NCI-H2196 treated with DMSO at 0.1 percent for 48 hours (cell line): ENCODE measurements at regions not wholly inside any gene's neighbourhood (a gene's known extent, or its start where the extent isn't known, plus 50 kb on each side); places are given as distances from the start of the nearest gene placed in this dataset.
"Not testable (repeated sequence)": the region's sequence is repeated elsewhere in the genome, so short reads cannot be mapped to it uniquely, and the experiment has no call there.

Experiments used
- DNase-seq: peaks from one replicate; lab custom pipeline; 2025; ENCODE audit not compliant: unreplicated experiment; lab: John Stamatoyannopoulos, UW

DNA sequence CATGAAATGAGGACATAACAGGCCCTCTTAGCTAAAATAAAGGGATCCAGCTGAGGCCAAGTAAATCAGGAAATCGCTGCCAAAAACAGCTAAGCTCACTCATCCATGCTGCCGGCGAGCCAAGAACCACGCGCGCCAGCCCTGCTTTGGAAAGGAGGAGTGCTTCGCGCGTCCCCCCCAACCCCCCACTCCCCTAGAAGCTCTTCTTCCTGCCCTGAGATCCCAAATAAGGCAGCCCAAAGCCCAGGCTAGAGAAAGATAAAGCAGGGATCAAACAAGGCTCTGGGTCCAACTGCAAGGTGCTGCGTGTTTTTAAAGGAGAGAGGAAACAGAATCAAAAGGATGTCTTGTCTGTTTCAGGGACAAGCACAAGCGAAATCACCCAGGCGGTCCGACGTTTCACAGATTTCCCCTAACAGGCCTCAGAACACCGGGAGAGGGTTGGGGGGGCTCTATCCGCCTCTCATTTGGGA lies 168.3 kb upstream of the AUTS2 start:
- peak; percentile 52 for DNase-seq

DNA sequence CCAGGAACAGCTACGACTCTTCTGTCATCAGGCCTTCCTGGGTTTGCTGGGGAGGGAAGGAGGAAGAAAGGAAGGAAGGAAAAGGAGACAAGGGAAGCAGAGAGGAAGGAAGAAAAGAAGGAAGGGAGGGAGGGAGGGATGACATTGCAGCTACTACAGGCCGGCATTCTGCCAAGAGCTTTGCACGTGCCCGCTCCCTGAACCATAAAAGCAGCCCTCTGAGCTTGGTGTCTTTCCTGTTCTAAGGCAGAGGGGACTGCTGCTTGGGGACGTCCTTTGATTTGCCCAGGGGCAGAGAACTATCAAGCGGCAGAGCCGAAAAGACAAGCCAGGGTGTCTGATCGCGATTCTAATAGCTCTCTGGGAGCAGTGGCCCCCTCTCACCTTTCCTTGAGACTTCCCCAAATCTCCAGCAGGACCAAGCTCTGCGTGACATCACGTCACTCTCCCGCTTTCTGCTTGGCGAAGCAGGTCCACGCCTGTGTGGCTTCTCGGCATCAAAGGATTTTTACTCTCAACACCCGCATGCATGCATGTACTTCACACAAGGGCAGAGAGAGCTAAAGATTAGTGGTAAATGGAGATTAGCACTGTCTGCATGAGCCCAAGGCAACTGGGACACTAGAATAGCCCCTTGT lies 167.8 kb upstream of the AUTS2 start:
- DNase-seq: peak; percentile 23

DNA sequence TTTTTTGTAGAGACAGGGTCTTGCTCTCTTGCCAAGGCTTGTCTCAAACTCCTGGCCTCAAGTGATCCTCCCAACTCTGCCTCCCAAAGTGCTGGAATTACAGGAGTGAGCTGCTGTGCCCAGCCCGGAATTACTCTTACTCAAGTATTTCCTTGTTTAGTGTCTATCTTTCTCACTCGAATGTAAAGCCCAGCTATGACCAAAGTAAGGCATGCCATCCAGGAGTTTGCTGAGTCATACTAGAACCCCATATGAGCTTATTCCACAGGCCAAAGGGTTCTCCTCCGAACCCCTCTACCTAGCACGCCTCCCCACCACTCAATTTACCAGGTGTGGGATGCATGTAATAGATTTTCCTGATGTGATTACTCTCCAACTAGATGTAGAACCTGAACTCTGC lies 166.6 kb upstream of the AUTS2 start:
- no peak for DNase-seq

DNA sequence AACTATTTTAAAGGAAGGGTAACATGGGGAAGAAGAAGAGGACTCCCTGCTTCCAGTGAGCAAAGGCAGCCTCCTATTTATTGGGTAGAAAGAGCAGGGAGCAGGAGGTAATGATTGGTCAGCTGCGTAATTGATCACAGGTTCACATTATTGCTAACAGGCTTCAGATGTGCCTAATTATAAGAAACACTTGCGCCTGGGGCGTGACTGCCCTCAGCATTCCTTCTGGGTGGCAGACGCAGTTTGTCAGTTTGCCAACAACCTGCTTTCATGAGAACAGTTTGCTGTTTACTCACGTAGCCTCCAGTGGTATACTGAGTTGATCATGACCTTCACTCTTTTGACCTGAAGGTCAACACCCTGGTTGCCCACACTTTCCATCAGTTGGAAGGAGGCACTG lies 166.0 kb upstream of the AUTS2 start:
- DNase-seq: not testable (repeated sequence)

DNA sequence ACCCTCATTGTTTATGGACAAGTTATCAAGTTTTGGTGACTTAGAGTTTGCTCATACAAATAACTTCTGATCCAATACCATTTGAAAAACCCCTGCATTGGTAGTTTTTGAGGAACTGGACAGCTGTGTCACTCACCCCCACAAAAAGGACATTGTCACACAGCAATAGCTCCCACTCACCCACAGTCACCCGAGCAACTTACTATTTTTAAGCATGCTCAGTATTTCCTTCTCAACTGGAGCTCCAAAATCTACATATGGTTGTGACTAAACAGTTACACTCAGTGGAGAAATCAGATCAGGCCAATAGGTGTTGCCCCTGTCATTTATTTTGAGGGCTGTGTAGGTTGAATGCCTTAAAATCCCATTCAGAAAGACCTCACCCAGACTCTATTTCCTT lies 165.2 kb upstream of the AUTS2 start:
- DNase-seq: no peak

DNA sequence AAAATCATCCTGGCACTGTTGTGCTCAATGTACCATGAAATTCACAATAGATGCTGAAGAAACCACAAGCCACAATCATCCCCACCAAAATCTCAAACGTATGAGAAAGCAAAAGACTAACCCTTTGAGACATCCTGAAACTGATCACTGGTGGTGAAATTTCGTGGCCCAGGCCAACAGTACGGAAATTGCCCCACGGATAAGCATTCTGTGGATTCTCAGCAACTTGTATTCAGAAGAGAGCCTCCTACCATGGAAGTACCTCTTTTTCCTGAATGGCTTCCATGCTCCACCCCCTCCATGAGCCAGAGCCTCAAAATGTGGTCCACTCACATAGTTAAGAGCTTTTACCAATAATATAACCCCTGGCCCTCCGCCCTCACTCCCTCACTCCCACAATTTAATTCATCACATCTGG lies 163.9 kb upstream of the AUTS2 start:
- DNase-seq: no peak

DNA sequence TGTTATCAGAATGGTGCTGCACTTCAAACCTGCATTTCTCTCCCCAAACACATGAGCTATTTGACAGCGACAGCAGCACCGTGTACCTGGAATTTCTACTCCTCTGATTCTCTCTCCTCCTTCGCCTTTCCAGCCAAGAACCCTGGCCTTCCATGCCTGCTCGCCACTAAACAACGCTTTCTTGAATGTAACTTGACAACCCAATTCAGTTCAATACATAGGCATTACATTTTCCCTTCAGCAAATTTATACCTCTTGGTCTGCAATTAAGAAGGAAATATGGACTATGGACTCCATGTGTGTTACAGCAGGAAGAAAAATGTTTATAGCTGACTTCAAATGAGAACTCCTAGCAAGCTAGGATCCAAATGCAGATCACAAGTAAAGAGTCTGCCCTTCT lies 162.6 kb upstream of the AUTS2 start:
- DNase-seq: no peak

DNA sequence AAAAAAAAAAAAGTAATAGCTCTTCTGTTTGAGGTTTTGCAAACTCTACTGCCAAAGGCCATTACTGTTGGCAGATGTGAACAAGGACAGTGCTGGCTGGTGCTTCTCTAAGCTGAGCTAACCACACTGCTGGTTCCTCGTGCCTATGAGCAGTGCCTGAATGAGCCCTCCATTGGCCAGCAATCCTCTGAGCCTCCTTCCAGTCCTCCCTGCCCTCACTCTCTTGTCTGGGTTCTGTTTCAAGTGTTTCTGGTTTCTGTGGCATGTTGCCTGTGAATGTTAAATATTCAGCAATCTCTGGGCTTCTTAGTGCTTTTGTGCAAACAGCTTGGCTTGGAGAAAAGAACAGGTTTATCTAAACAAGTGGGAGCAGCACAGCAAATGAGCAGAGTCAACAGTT lies 161.3 kb upstream of the AUTS2 start:
- no peak for DNase-seq

DNA sequence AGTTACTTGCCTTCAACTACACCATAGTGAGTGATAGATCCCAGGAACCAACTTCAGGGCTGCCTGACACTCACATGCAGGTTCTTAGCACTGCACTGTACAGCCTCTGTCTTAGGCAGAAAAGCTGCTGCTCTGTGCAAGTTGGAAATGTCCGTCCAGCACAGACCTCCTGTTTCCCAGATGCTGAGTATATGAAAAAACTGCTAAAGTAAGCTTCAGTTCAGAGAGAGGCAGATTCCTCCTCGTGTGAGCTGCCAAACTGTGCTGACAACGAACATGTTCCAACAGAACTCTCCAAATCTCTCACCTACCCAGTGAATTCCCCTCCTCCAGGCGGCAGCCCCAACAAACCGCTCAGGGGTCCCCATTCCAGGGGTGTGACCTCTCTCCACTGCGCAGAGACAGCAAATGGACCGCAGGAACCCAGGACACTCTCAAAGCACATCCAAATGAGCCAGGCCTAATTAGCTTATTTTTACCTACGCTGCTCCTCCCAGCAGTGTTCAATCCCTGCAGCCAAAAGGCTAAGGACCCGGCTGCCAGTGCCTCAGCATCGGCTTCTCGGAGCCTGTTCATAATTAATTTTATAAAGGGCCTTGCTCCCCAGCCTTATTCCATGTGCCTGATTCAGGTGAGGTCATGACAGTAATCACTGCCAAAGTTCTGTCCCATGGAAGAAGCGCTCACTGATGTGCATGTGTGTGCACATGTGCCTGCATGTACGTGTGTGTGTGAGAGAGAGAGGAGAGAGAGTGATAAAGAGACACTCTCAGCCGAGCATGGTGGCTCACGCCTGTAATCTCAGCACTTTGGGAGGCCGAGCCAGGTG lies 159.5 kb upstream of the AUTS2 start:
- no peak for DNase-seq

DNA sequence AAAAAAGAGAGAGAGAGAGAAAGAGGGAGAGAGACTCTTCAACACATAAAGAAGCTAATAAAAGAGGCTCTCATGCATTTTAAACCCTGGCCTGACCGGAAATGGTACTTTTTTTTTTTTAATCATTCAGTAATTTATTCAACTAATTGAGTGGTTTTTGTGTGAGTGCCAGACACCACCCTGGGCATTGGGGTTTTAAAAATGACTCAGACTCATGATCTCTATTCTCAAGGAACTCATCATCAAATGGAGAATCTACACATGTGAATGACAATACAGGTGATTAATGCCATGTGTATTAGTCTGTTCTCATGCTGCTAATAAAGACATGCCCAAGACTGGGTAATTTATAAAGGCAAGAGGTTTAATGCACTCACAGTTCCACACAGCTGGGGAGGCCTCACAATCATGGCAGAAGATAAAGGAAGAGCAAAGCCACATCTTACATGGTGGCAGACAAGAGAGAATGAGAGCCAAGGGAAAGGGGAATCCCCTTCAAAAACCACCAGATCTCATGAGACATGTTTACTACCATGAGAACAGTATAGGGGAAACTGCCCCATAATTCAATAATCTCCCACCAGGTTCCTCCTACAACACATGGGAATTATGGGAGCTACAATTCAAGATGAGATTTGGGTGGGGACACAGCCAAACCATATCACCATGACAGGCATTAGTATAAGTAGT lies 158.5 kb upstream of the AUTS2 start:
- DNase-seq: no peak

DNA sequence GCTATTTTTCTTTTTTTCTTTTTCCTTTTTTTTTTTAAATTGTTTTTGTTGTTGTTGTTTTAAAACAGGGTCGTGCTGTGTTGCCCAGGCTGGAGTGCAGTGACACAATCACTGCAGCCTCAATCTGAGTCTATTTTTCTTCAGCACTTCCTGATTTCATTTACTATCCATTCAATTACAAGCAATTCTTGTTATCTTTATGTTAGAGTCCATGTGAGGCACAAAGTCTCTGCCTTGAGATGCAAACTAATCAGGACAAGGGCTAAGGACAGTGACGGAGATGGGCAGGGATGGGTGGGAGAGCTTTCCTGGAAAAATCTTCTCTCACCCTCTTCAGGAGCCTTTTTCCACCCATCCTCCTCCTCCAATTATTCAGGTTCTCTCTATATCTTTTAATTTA lies 157.3 kb upstream of the AUTS2 start:
- DNase-seq: no peak

DNA sequence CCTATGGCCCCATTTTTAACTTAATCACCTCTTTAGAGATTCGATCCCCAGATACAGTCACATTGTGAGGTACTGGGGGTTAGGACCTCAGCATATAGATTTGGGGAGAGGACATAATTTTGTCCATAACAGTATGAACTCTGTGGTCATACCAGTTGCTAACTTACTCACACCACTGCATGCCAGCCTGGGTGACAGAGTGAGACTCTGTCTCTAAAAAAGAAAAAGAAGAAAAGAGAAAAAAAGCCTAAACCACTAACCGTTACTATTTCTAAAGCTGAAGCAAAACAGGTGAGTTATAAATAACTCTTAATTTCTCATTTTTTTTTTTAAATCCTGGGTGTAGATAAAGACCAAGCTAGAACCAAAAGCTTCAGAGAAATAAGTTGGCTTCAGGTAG lies 155.1 kb upstream of the AUTS2 start:
- no peak for DNase-seq

DNA sequence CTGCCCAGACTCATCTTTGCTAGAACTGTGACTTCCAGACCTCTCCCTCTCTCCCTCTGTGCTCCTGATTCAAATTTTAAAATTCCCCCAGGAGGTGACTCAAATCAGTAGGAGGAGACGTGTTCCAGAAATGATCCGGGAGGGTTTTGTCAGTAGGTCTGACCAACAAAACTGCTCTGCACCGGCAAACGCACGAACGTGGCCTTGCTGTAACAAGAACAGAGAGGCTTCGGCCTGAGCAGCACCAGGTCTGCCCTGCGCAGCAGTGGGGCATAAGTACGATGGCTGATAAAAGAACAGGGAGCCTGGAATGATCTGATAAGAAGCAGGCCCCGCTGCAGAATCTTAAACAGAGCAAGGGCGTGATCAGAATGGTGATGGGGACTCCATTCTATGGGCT lies 152.7 kb upstream of the AUTS2 start:
- DNase-seq: no peak

DNA sequence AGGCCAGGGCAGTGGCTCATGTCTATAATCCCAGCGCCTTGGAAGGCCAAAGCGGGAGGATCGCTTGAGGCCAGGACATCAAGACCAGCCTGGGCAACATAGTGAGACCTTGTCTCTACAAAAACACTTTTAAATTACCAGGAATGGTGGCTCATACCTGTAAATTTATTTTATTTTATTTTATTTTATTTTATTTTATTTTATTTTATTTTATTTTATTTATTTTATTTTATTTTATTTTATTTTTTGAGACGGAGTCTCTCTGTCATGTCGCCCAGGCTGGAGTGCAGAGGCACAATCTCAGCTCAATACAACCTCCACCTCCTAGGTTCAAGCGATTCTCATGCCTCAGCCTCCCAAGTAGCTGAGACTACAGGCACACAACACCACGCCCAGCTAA lies 152.1 kb upstream of the AUTS2 start:
- DNase-seq: not testable (repeated sequence)

DNA sequence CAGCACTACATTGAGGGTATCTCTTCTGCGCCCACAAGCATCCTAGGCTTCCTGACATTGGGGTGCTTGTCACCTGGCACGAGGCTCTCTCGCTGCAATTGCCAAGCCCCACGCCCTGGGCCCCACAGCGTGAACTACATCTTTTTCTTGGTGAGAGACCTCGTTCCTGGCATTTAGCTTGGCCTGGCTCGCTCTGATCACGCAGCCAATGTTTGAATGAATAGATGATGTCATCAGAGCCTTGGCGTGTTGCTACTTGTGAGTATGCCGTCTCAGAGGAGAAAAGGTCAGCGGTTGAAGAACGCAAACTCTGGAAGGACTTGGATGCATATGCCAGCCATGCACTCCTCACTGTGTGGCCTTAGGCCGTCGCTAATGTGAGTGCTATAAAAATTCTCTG lies 150.2 kb upstream of the AUTS2 start:
- DNase-seq: no peak

DNA sequence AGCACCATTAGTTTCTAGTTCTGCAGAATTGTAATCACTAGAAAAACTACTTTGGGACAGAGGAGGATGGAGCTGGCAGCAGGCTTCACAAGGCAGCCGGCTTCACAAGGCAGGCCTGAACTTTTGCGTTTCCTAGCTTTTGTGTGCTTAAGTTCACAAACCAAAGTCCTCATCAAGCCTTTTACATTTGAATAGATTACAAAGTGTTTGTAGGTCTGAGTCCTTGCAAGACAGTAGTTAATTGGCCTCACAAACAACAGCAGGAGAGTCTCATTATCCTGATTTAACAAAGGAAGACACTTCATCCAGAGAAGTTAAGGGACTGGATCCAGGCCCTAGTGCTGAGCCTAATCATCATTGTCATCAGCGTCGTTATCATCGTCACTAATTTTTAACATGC lies 147.8 kb upstream of the AUTS2 start:
- DNase-seq: no peak

DNA sequence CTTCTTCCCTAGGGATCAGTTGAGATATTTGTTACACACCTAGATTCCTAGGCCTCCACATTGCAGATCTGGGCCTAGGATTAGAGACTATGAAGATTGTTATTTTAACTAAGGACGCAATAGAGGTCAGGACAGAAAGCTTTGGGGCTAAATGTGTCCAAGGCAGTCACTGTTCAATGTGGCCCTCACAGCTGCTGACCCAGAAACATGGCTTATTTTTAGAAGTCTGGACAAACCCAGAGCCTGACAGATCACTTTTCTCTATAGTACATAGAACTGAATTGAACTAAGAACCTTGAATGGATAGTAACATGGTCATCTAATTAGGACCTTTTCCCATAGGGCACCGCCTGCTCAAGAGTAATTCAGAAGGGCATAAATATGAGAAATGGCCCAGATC lies 146.6 kb upstream of the AUTS2 start:
- no peak for DNase-seq

DNA sequence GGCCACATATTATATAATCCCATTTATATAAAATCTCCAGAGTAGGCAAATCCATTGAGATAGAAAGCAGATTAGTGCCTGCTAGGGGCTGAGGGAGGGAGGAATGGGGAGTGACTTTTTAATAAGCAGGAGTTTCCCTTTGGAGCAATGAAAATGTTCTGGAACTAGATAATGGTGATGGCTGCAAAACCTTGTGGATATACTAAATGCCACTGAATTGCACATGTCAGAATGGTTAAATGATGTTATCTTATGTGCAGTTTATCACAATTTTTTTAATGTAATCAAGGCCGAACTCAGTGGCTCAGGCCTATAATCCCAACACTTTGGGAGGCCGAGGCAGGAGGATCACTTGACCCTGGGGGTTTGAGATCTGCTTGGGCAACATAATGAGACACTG lies 145.5 kb upstream of the AUTS2 start:
- DNase-seq: no peak

DNA sequence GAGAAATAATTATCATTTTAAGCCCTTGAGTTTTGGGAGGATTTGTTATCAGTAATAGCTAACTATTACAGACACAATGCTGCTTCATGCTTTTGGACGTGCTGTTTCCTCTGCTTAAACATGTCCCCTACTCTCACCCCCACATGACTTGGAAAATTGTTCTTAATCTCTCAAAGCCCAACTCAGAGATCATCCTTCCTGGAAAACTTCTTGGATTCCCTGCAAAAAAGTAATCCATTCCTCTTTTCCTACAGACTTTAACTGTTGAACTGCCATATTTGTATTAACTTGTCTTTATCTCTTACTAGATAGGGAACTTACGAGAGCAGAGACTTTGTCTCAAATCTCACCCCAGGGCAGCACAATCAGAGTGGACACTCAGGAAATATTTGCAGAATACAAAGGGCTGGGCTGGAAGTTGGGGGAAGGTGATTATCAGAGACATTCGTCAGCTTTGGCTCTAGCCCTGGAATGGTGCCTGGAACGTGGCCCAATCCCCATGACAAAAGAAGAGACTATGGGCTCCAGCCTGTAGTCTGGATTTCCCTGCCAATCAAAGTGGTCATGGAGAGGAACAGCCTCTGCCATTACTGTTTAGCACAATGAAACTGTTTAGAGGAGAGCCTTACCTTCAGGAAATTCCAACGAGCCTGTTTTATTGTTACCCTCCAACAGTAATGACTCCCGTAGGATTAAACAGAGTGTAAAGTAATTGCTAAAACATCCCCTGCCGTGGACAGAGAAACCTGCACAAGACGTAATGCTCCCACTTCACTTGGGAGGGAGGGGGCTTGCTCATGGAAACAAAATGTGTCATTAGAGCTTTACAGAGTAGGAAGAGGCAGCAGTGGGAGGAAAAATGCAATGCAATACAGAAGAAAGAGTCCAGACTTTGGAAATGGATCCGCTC lies 140.4 kb upstream of the AUTS2 start:
- no peak for DNase-seq

DNA sequence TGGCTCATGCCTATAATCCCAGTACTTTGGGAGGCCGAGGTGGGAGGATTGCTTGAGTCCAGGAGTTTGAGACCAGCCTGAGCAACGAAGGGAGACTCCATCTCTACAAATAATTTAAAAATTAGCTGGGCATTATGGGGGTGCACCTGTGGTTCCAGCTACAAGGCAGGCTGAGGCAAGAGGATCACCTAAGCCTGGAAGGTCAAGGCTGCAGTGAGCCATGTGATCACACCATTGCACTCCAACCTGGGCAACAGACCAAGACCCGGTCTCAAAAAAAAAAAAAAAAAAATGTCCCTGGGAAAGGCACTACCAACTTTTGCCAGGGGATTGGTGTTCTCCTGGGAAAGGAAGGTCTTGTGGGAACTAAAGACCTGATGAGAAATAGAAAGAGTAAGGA lies 134.2 kb upstream of the AUTS2 start:
- no peak for DNase-seq

DNA sequence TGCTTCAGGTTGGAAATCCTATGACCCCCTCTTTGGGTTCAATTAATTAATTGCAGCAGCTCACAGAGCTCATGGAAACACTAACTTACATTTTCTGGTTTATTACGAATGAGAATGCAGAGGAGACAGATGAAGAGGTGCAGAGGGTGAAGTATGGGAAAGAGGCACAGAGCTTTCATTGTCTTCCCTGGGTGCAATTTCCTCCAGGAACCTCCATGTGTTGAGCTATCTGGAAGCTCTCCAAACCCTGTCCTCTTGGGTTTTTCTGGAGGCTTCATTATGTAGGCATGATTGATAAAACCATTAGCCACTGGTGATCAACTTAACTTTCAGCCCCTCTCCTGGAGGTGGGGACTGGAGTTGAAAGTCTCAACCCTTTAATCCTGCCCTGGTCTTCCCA lies 133.0 kb upstream of the AUTS2 start:
- no peak for DNase-seq
